CD4-positive, alpha-beta T cell (primary cell): ENCODE measurements at regions not wholly inside any gene's neighbourhood (a gene's known extent, or its start where the extent isn't known, plus 50 kb on each side); places are given as distances from the start of the nearest gene placed in this dataset.
"Not testable (repeated sequence)": the region's sequence is repeated elsewhere in the genome, so short reads cannot be mapped to it uniquely, and the experiment has no call there.

ENCODE experiments used
- ATAC-seq: fragments of 200-7000 bp; cut with Tn5 transposase; one replicate; pipeline ENCODE4 v1.10.0; 2022; ENCODE audit warnings: mild to moderate bottlenecking; ENCODE audit not compliant: poor library complexity
- CTCF ChIA-PET: fragments of 350-600 bp; sonication (Branson Sonifier 250); formaldehyde crosslinking; loops from one replicate; lab custom pipeline; 2021; ENCODE audit warnings: antibody characterized with exemption, inconsistent platforms; lab: Charles Lee
- POLR2A ChIA-PET: fragments of 350-600 bp; sonication (Branson Sonifier 250); formaldehyde crosslinking; loops from one replicate; lab custom pipeline; 2021; ENCODE audit warnings: antibody characterized with exemption, inconsistent platforms; lab: Charles Lee
- DNase-seq, 14 experiments: peaks; one replicate each; pipeline ENCODE4 v3.0.0-alpha.2; 2013 to 2020; ENCODE audit warnings: mixed read lengths in 2 of 14
- H3K27ac ChIP-seq, 2 donors: one replicate each; pipeline versions ENCODE4 v1.5.1 to v1.7.0; 2013; ENCODE audit warnings: low read length in 2 of 2, low read depth in 1 of 2, mild to moderate bottlenecking in 1 of 2
- H3K27me3 ChIP-seq, 2 experiments: 1 replicate in 1 of 2; 2 replicates in 1 of 2; pipeline versions ENCODE4 v1.6.1 to v1.7.0; 2013; ENCODE audit warnings: low read length in 2 of 2, control low read depth in 1 of 2, mild to moderate bottlenecking in 1 of 2, moderate library complexity in 1 of 2; ENCODE audit not compliant: insufficient read depth in 2 of 2, control insufficient read depth in 1 of 2
- H3K36me3 ChIP-seq: one replicate; pipeline ENCODE4 v1.6.1; 2013; ENCODE audit warnings: low read length, control low read depth; ENCODE audit not compliant: insufficient read depth
- H3K4me1 ChIP-seq: one replicate; pipeline ENCODE4 v1.6.1; 2013; ENCODE audit warnings: low read length, control low read depth; ENCODE audit not compliant: insufficient read depth
- H3K4me3 ChIP-seq: one replicate; pipeline ENCODE4 v1.5.1; 2013; ENCODE audit warnings: mild to moderate bottlenecking, low read length, moderate library complexity
- H3K9me3 ChIP-seq, 2 experiments: 1 replicate in 1 of 2; 2 replicates in 1 of 2; pipeline versions ENCODE4 v1.6.1 to v1.7.0; 2013; ENCODE audit warnings: low read length in 2 of 2, mild to moderate bottlenecking in 2 of 2, control low read depth in 1 of 2, moderate library complexity in 1 of 2; ENCODE audit not compliant: control insufficient read depth in 1 of 2, insufficient read depth in 1 of 2
- H3K27ac Mint-ChIP-seq: one replicate; pipeline ENCODE4 v1.8.0; 2020; ENCODE audit warnings: mixed read lengths
- H3K27me3 Mint-ChIP-seq: one replicate; pipeline ENCODE4 v1.8.0; 2021; ENCODE audit warnings: mixed read lengths
- H3K36me3 Mint-ChIP-seq: one replicate; pipeline ENCODE4 v1.8.0; 2021; ENCODE audit warnings: low read depth, mixed read lengths
- H3K4me1 Mint-ChIP-seq: one replicate; pipeline ENCODE4 v1.8.0; 2021; ENCODE audit warnings: low read depth, mixed read lengths
- H3K4me3 Mint-ChIP-seq: one replicate; pipeline ENCODE4 v1.8.0; 2020; ENCODE audit warnings: mild to moderate bottlenecking, mixed read lengths
- H3K9me3 Mint-ChIP-seq: one replicate; pipeline ENCODE4 v1.8.0; 2020; ENCODE audit warnings: mixed read lengths
- intact Hi-C, 2 experiments: fragments of 100-400 bp; cut with DNase I in 1 of 2; cut with micrococcal nuclease in 1 of 2; formaldehyde crosslinking; loops; one replicate each; pipeline versions ENCODE4 v1.15.1 to v1.9.0; 2023 to 2025; cut with DNase I, micrococcal nuclease
- TF ChIP-seq, protein P1 (sequence below): fragments of 200-600 bp; IDR thresholded peaks from one replicate; pipeline ENCODE4 v1.8.0; 2022; ENCODE audit warnings: antibody characterized with exemption, mild to moderate bottlenecking

DNA sequence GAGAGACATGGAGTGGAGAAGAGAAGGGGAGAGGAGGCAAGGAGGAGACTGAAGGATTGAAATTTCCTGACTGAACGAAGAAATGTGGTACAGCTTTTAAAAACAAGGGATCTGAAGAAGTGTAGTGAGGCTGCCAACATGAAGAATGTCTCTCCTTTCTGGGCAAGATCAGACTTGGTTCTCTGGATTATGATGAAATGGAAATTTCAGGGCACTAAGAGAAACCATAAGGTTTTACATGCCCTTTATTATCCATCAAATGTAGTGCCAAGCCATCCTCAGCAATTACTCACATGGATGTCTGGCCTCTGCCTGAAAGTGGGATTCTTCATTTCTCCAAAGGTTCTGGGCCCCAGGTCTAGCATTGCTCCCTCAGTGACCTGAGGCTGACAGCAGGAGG, 77.6 kb upstream of the CCDC80 start:
- Mint-ChIP-seq H3K4me3 (no peak overlapping the region), H3K4me1 (no peaks in the 10 kb centered on the region), H3K27me3 (no peaks in the 10 kb centered on the region), H3K36me3 (no peaks in the 10 kb centered on the region), H3K27ac (no peak overlapping the region), H3K9me3 (no peaks in the 10 kb centered on the region)
- TF ChIP-seq, protein P1, sequence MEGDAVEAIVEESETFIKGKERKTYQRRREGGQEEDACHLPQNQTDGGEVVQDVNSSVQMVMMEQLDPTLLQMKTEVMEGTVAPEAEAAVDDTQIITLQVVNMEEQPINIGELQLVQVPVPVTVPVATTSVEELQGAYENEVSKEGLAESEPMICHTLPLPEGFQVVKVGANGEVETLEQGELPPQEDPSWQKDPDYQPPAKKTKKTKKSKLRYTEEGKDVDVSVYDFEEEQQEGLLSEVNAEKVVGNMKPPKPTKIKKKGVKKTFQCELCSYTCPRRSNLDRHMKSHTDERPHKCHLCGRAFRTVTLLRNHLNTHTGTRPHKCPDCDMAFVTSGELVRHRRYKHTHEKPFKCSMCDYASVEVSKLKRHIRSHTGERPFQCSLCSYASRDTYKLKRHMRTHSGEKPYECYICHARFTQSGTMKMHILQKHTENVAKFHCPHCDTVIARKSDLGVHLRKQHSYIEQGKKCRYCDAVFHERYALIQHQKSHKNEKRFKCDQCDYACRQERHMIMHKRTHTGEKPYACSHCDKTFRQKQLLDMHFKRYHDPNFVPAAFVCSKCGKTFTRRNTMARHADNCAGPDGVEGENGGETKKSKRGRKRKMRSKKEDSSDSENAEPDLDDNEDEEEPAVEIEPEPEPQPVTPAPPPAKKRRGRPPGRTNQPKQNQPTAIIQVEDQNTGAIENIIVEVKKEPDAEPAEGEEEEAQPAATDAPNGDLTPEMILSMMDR = no peak
- POLR2A ChIA-PET = no interaction called here
- H3K36me3 ChIP-seq = no peaks in the 10 kb centered on the region
- H3K4me3 ChIP-seq = no peak overlapping the region
- no peak overlapping the region for H3K27ac ChIP-seq
- CTCF ChIA-PET = no interaction called here
- intact Hi-C loops = no loop called here
- H3K27me3 ChIP-seq = no peaks in the 10 kb centered on the region
- DNase-seq (no peak), ATAC-seq (no peak)
- no peaks in the 10 kb centered on the region for H3K4me1 ChIP-seq
- H3K9me3 ChIP-seq = no peaks in the 10 kb centered on the region

DNA sequence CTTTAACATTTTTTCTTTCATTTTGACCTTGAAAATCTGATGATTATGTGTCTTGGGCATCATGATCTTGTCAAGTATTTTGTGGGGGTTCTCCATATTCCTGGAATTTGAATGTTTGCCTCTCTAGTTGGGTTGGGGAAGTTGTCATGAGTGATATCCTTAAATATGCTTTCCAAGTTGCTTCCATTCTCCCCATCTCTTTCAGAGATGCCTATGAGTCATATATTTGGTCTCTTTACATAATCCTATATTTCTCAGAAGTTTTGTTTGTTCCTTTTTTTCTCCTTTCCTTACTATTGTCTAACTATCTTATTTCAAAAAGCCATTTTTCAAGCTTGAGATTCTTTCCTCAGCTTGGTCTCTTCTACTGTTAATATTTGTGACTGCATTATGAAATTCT, 69.0 kb upstream of the CCDC80 start:
- Mint-ChIP-seq H3K4me3 (no peak overlapping the region), H3K4me1 (no peaks in the 10 kb centered on the region), H3K27ac (no peak overlapping the region), H3K27me3 (peaks cover 10% of the 10 kb centered on the region), H3K36me3 (no peaks in the 10 kb centered on the region), H3K9me3 (peaks cover 7% of the 10 kb centered on the region)
- H3K27ac ChIP-seq = no peak overlapping the region
- H3K9me3 ChIP-seq = no peaks in the 10 kb centered on the region
- no peaks in the 10 kb centered on the region for H3K27me3 ChIP-seq
- CTCF ChIA-PET = no interaction called here
- intact Hi-C loops = no loop called here
- ATAC-seq (no peak), DNase-seq (no peak)
- POLR2A ChIA-PET = no interaction called here
- H3K4me3 ChIP-seq = no peak overlapping the region
- TF ChIP-seq, protein P1 = no peak
- H3K36me3 ChIP-seq = no peaks in the 10 kb centered on the region
- H3K4me1 ChIP-seq = no peaks in the 10 kb centered on the region

DNA sequence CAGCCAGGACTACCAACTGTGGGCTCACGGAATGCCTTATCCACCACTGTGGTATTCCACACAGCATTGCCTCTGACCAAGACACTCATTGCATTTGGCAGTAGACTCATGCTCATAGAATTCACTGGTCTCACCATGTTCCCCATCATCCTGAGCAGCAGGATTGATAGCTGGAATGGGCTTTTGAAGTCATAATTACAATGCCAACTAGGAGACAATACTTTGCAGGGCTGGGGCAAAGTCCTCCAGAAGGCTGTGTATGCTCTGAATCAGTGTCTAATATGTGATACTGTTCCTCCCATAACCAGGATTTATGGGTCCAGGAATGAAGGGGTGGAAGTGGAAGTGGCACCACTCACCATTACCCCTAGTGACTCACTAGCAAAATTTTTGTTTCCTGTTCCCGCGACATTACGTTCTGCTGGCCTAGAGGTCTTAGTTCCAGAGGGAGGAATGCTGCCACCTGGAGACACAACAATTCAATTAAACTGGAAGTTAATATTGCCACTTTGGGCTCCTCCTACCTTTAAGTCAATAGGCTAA, 58.6 kb upstream of the CCDC80 start:
- no peak overlapping the region for H3K27ac ChIP-seq
- TF ChIP-seq, protein P1 = no peak
- no peaks in the 10 kb centered on the region for H3K4me1 ChIP-seq
- intact Hi-C loops = no loop called here
- H3K36me3 ChIP-seq = no peaks in the 10 kb centered on the region
- CTCF ChIA-PET = no interaction called here
- H3K9me3 ChIP-seq = no peaks in the 10 kb centered on the region
- no peak overlapping the region for H3K4me3 ChIP-seq
- peaks cover 6% of the 10 kb centered on the region for H3K27me3 Mint-ChIP-seq
- no peaks in the 10 kb centered on the region for H3K36me3 Mint-ChIP-seq
- no peak for ATAC-seq
- no peak overlapping the region for H3K4me3 Mint-ChIP-seq
- no peaks in the 10 kb centered on the region for H3K4me1 Mint-ChIP-seq
- H3K27me3 ChIP-seq = peaks cover 0 to 2% of the 10 kb centered on the region in 2 experiments
- no peak for DNase-seq
- POLR2A ChIA-PET = no interaction called here
- no peak overlapping the region for H3K27ac Mint-ChIP-seq
- H3K9me3 Mint-ChIP-seq = no peaks in the 10 kb centered on the region

DNA sequence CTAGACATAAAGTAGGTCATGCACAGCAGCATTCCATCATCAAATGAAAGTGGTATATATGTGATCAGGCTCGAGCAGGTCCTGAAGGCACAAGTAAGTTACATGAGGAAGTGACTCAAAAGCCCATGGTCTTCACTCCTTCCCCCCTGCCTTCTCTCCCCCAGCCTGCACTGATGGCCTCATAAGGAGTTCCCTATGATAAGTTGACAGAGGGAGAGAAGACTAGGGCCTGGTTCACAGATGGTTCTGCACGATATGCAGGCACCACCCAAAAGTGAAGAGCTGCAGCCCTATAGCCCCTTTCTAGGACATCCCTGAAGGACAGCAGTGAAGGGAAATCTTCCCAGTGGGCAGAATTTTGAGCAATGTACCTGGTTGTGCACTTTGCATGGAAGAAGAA, 57.5 kb upstream of the CCDC80 start:
- H3K36me3 Mint-ChIP-seq, H3K9me3 ChIP-seq, ATAC-seq, H3K27me3 ChIP-seq, H3K36me3 ChIP-seq, CTCF ChIA-PET, intact Hi-C loops, H3K9me3 Mint-ChIP-seq, H3K27ac Mint-ChIP-seq, H3K4me1 Mint-ChIP-seq, DNase-seq, POLR2A ChIA-PET, H3K4me3 ChIP-seq, H3K4me1 ChIP-seq, H3K27me3 Mint-ChIP-seq, H3K27ac ChIP-seq, H3K4me3 Mint-ChIP-seq: not testable (repeated sequence)

DNA sequence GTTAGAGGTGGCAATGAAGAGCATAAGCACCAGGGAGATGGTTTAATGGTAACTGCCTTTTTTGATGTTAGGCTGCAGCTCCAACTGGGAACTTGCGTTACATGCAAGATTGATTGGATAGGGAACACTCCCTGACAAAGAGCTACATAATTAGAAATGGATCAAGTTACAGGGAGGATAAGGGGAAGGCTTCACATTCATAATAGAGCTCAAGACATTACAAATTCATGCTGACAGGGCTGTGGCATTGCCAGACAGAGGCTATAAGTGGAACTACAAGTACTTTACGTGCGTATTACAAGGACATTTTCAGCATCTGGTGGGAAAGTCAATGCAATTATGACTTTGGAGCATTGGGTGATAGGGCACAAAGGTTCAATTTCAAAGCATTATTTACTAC, 55.3 kb upstream of the CCDC80 start:
- CTCF ChIA-PET, H3K4me3 Mint-ChIP-seq, ATAC-seq, DNase-seq, H3K4me3 ChIP-seq, H3K4me1 ChIP-seq, H3K27ac Mint-ChIP-seq, H3K9me3 ChIP-seq, POLR2A ChIA-PET, intact Hi-C loops, H3K27me3 Mint-ChIP-seq, H3K36me3 ChIP-seq, H3K27ac ChIP-seq, H3K4me1 Mint-ChIP-seq, H3K27me3 ChIP-seq, H3K9me3 Mint-ChIP-seq, H3K36me3 Mint-ChIP-seq: not testable (repeated sequence)
